OCI-LY3 (cell line): ENCODE measurements at regions not wholly inside any gene's neighbourhood (a gene's known extent, or its start where the extent isn't known, plus 50 kb on each side); places are given as distances from the start of the nearest gene placed in this dataset.

ENCODE experiments used
- H2AFZ ChIP-seq: fragments of 200-600, 300-600 bp; shearing (Covaris generic); 2 replicates; pipeline ENCODE4 v1.6.0; 2014; ENCODE audit warnings: antibody characterized with exemption, low read depth, low read length
- H3K27ac ChIP-seq: fragments of 200-600, 300-600 bp; sonication (generic); 2 replicates; pipeline ENCODE4 v1.5.1; 2014; ENCODE audit warnings: mild to moderate bottlenecking, low read length, moderate library complexity, mixed read lengths
- H3K27me3 ChIP-seq: fragments of 200-600, 300-600 bp; sonication (generic); 2 replicates; pipeline ENCODE4 v1.6.1; 2014; ENCODE audit warnings: low read depth, low read length, mixed read lengths
- H3K36me3 ChIP-seq: fragments of 200-600, 300-600 bp; sonication (generic); replicated peaks from 2 replicates; pipeline ENCODE3; 2014; ENCODE audit warnings: low read depth, low read length, mixed read lengths
- H3K4me1 ChIP-seq: fragments of 300-600, 200-600 bp; sonication (generic); 2 replicates; pipeline ENCODE4 v1.6.1; 2014; ENCODE audit warnings: low read length, mixed read lengths
- H3K4me2 ChIP-seq: fragments of 200-600, 300-600 bp; sonication (generic); 2 replicates; pipeline ENCODE4 v1.6.1; 2014; ENCODE audit warnings: low read length, mixed read lengths
- H3K4me3 ChIP-seq: fragments of 300-600, 200-600 bp; sonication (generic); 2 replicates; pipeline ENCODE4 v1.5.1; 2014; ENCODE audit warnings: antibody characterized with exemption, mild to moderate bottlenecking, low read length, moderate library complexity
- H3K79me2 ChIP-seq: fragments of 300-600, 200-600 bp; shearing (Covaris generic); 2 replicates; pipeline ENCODE4 v1.6.1; 2014; ENCODE audit warnings: mild to moderate bottlenecking, low read length, mixed read lengths
- H3K9ac ChIP-seq: fragments of 300-600, 200-600 bp; shearing (Covaris generic); 2 replicates; pipeline ENCODE4 v1.6.0; 2014; ENCODE audit warnings: mild to moderate bottlenecking, low read length, moderate library complexity
- H3K9me3 ChIP-seq: fragments of 200-600, 300-600 bp; shearing (Covaris generic); 2 replicates; pipeline ENCODE4 v1.6.1; 2014; ENCODE audit warnings: low read length, mixed read lengths; ENCODE audit not compliant: insufficient read depth
- H4K20me1 ChIP-seq: fragments of 200-600, 300-600 bp; sonication (generic); 2 replicates; pipeline ENCODE4 v1.6.1; 2016; ENCODE audit warnings: low read length, mixed read lengths; ENCODE audit not compliant: insufficient read depth
- EZH2phosphoT487 ChIP-seq: fragments of 200-600 bp; shearing (Covaris generic); IDR thresholded peaks from 2 replicates; pipeline ENCODE4 v1.6.1; 2018; ENCODE audit warnings: antibody characterized with exemption, mixed run types, low read depth
- TF ChIP-seq, protein P1 (sequence below): fragments of 200-600, 300-600 bp; sonication (generic); IDR thresholded peaks from 2 replicates; pipeline ENCODE4 v1.5.1; 2014; ENCODE audit warnings: antibody characterized with exemption, low read length, low read depth

DNA sequence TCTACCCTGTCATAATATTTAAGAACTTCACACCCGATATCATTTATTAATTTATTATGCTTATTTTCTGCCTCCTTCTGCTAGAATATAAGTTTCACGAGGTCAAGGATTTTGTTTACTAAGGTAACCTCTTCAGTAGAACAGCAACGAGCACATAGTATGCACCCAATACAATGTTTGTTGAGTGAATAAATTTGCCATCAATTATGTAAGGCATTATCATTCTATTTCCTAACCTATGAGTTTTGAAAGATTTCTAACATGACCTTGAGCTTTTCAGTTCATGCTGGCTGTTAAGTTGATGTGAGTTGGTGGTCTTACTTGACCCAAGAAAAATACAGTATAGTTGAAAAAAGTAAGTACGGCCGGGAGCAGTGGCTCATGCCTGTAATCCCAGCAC is 125.9 kb upstream of the LOC128125822 start:
- no peaks in the 10 kb centered on the region for H3K4me1 ChIP-seq
- no peak overlapping the region for H3K4me3 ChIP-seq
- no peak overlapping the region for H3K4me2 ChIP-seq
- H3K36me3 ChIP-seq = no peaks in the 10 kb centered on the region
- H3K9me3 ChIP-seq = no peaks in the 10 kb centered on the region
- H4K20me1 ChIP-seq = no peaks in the 10 kb centered on the region
- H2AFZ ChIP-seq = no peak overlapping the region
- TF ChIP-seq, protein P1, sequence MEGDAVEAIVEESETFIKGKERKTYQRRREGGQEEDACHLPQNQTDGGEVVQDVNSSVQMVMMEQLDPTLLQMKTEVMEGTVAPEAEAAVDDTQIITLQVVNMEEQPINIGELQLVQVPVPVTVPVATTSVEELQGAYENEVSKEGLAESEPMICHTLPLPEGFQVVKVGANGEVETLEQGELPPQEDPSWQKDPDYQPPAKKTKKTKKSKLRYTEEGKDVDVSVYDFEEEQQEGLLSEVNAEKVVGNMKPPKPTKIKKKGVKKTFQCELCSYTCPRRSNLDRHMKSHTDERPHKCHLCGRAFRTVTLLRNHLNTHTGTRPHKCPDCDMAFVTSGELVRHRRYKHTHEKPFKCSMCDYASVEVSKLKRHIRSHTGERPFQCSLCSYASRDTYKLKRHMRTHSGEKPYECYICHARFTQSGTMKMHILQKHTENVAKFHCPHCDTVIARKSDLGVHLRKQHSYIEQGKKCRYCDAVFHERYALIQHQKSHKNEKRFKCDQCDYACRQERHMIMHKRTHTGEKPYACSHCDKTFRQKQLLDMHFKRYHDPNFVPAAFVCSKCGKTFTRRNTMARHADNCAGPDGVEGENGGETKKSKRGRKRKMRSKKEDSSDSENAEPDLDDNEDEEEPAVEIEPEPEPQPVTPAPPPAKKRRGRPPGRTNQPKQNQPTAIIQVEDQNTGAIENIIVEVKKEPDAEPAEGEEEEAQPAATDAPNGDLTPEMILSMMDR = no peak
- TF ChIP-seq EZH2phosphoT487 = no peak
- H3K27ac ChIP-seq = no peak overlapping the region
- no peaks in the 10 kb centered on the region for H3K27me3 ChIP-seq
- no peak overlapping the region for H3K9ac ChIP-seq
- no peaks in the 10 kb centered on the region for H3K79me2 ChIP-seq

DNA sequence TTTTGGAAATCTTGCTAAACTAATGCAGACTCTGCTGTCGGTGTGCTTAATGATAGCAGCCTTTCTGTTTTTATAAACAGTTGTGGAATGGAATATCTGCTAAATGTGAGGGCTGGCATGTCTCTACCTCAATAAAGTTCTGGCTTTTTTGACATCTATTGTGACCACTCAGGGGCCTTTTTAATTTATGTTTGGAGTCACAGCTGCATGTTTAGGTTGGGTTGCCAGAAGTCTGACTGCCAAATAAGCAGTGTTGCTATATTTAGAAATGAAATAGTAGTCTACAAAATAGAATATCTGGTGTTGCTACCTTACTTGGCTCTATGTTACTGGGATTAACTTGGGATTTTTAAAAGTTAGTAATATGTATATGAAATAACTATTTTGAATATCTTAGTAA is 125.1 kb upstream of the LOC128125822 start:
- no peaks in the 10 kb centered on the region for H4K20me1 ChIP-seq
- H3K36me3 ChIP-seq = no peaks in the 10 kb centered on the region
- H3K4me1 ChIP-seq = no peaks in the 10 kb centered on the region
- H3K27ac ChIP-seq = no peak overlapping the region
- H3K4me3 ChIP-seq = no peak overlapping the region
- no peaks in the 10 kb centered on the region for H3K9me3 ChIP-seq
- no peak overlapping the region for H2AFZ ChIP-seq
- no peaks in the 10 kb centered on the region for H3K79me2 ChIP-seq
- no peak for TF ChIP-seq EZH2phosphoT487
- TF ChIP-seq, protein P1 = no peak
- H3K27me3 ChIP-seq = no peaks in the 10 kb centered on the region
- H3K4me2 ChIP-seq = no peak overlapping the region
- H3K9ac ChIP-seq = no peak overlapping the region

DNA sequence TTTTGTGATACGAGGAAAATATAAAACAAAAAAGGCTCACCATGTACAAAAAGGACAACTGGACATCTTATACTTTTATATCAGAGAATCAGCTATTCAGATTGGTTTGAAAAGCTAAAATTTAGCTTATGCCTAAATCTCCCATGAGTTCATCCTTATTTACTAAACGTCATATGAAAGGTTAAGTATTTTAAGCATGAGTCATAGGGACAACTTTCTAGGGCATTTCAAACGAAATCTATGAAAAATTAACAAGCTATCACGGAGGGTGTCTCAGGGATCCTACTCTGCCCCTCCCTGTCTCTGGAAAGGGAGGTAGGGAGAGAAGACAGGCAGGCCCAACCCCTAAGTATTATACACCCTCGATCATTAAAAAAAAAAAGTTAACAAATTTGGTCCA is 124.1 kb upstream of the LOC128125822 start:
- H4K20me1 ChIP-seq = no peaks in the 10 kb centered on the region
- H3K27me3 ChIP-seq = no peaks in the 10 kb centered on the region
- no peak overlapping the region for H3K4me2 ChIP-seq
- no peaks in the 10 kb centered on the region for H3K4me1 ChIP-seq
- TF ChIP-seq EZH2phosphoT487 = no peak
- TF ChIP-seq, protein P1 = no peak
- no peaks in the 10 kb centered on the region for H3K9me3 ChIP-seq
- no peak overlapping the region for H3K9ac ChIP-seq
- H3K79me2 ChIP-seq = no peaks in the 10 kb centered on the region
- no peak overlapping the region for H2AFZ ChIP-seq
- no peaks in the 10 kb centered on the region for H3K36me3 ChIP-seq
- no peak overlapping the region for H3K4me3 ChIP-seq
- no peak overlapping the region for H3K27ac ChIP-seq

DNA sequence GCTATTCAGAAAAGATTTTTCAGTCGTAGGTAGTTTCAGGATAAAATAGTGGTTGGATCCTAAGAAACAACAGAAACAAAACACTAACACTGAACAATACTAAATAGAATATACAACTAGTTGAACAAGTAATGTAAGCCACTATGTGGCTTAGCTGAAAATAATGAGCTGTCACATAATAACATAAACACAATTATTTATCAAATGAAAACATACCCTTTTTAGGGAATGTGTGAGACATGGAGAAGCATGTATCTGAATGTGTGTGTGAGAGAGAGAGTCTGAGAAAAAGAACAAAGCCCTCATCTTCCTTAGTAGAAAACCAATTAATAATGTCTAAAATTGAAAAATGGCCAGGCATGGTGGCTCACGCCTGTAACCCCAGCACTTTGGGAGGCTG is 122.6 kb upstream of the LOC128125822 start:
- Histone ChIP-seq H3K79me2 (no peaks in the 10 kb centered on the region), H4K20me1 (no peaks in the 10 kb centered on the region), H3K9me3 (no peaks in the 10 kb centered on the region), H3K4me1 (no peaks in the 10 kb centered on the region), H3K9ac (no peak overlapping the region), H3K36me3 (no peaks in the 10 kb centered on the region), H3K27ac (no peak overlapping the region), H3K4me2 (no peak overlapping the region), H2AFZ (no peak overlapping the region), H3K4me3 (no peak overlapping the region), H3K27me3 (no peaks in the 10 kb centered on the region)
- TF ChIP-seq, protein P1 = no peak
- TF ChIP-seq EZH2phosphoT487 = no peak
